CD14-positive monocyte (primary cell): ENCODE measurements at regions not wholly inside any gene's neighbourhood (a gene's known extent, or its start where the extent isn't known, plus 50 kb on each side); places are given as distances from the start of the nearest gene placed in this dataset.

Experiments
- DNase-seq, 3 donors: peaks; one replicate each; pipeline ENCODE4 v3.0.0-alpha.2; 2011 to 2022
- H2AFZ ChIP-seq: 2 replicates; pipeline ENCODE4 v1.6.0; 2012; ENCODE audit warnings: mild to moderate bottlenecking, low read depth, low read length, inconsistent platforms; ENCODE audit not compliant: insufficient read depth, poor library complexity, severe bottlenecking
- H3K27ac ChIP-seq, 2 donors: 1 replicate in 1 of 2; 2 replicates in 1 of 2; pipeline ENCODE4 v1.5.1; 2012 to 2013; ENCODE audit warnings: low read length in 2 of 2, control low read depth in 1 of 2, inconsistent platforms in 1 of 2, low read depth in 1 of 2, mild to moderate bottlenecking in 1 of 2
- H3K27me3 ChIP-seq, 2 donors: one replicate each; pipeline versions ENCODE4 v1.6.0 to v1.6.1; 2011 to 2013; ENCODE audit warnings: low read length in 2 of 2; ENCODE audit not compliant: control insufficient read depth in 2 of 2, insufficient read depth in 2 of 2
- H3K36me3 ChIP-seq, 2 donors: replicated peaks in 1 of 2; 1 replicate in 1 of 2; 2 replicates in 1 of 2; pipeline versions ENCODE4 v1.5.1 to v1.6.1; 2012 to 2013; ENCODE audit warnings: low read length in 2 of 2, control low read depth in 1 of 2, inconsistent platforms in 1 of 2, mild to moderate bottlenecking in 1 of 2; ENCODE audit not compliant: insufficient read depth in 2 of 2, control insufficient read depth in 1 of 2
- H3K4me1 ChIP-seq, 2 donors: 1 replicate in 1 of 2; 2 replicates in 1 of 2; pipeline versions ENCODE4 v1.5.1 to v1.6.1; 2012 to 2013; ENCODE audit warnings: low read length in 2 of 2, control low read depth in 1 of 2, inconsistent platforms in 1 of 2, mild to moderate bottlenecking in 1 of 2, moderate library complexity in 1 of 2; ENCODE audit not compliant: insufficient read depth in 2 of 2, control insufficient read depth in 1 of 2
- H3K4me2 ChIP-seq: replicated peaks from 2 replicates; pipeline ENCODE3; 2012; ENCODE audit warnings: low read length, moderate library complexity, mild to moderate bottlenecking; ENCODE audit not compliant: poor library complexity, severe bottlenecking; ENCODE audit errors: extremely low read depth
- H3K4me3 ChIP-seq, 3 experiments: fragments of 200-600 bp in 1 of 3; sonication (generic) in 1 of 3; replicated peaks in 1 of 3; 1 replicate in 2 of 3; 2 replicates in 1 of 3; pipeline ENCODE4 v1.5.1; 2011 to 2013; ENCODE audit warnings: low read length in 3 of 3, mild to moderate bottlenecking in 3 of 3, control low read depth in 2 of 3, low read depth in 2 of 3, inconsistent platforms in 1 of 3, moderate library complexity in 1 of 3
- H3K79me2 ChIP-seq: 2 replicates; pipeline ENCODE4 v1.6.0; 2012; ENCODE audit warnings: mild to moderate bottlenecking, control low read depth, inconsistent platforms, low read length, moderate library complexity; ENCODE audit not compliant: insufficient read depth
- H3K9ac ChIP-seq: 2 replicates; pipeline ENCODE4 v1.6.0; 2017; ENCODE audit warnings: low read length, mild to moderate bottlenecking; ENCODE audit not compliant: insufficient read depth, poor library complexity, severe bottlenecking
- H3K9me3 ChIP-seq, 2 donors: replicated peaks in 1 of 2; 1 replicate in 1 of 2; 2 replicates in 1 of 2; pipeline versions ENCODE4 v1.5.1 to v1.6.1; 2012 to 2013; ENCODE audit warnings: low read length in 2 of 2, control low read depth in 1 of 2; ENCODE audit not compliant: control insufficient read depth in 1 of 2, insufficient read depth in 1 of 2
- H4K20me1 ChIP-seq: 2 replicates; pipeline ENCODE4 v1.6.0; 2012; ENCODE audit warnings: mild to moderate bottlenecking, low read length, control low read depth, moderate library complexity; ENCODE audit not compliant: insufficient read depth
- H3K27ac Mint-ChIP-seq, 7 donors: one replicate each; pipeline ENCODE4 v1.8.0; 2020; ENCODE audit warnings: mild to moderate bottlenecking in 7 of 7, mixed read lengths in 7 of 7, moderate library complexity in 6 of 7, inconsistent platforms in 2 of 7
- H3K27me3 Mint-ChIP-seq, 3 donors: one replicate each; pipeline ENCODE4 v1.8.0; 2021 to 2022; ENCODE audit warnings: low read depth in 3 of 3, mild to moderate bottlenecking in 3 of 3, mixed read lengths in 3 of 3, moderate library complexity in 3 of 3, inconsistent platforms in 1 of 3
- H3K36me3 Mint-ChIP-seq, 2 donors: one replicate each; pipeline ENCODE4 v1.8.0; 2020; ENCODE audit warnings: mixed read lengths in 2 of 2, inconsistent platforms in 1 of 2, mild to moderate bottlenecking in 1 of 2
- H3K4me1 Mint-ChIP-seq: one replicate; pipeline ENCODE4 v1.8.0; 2020; ENCODE audit warnings: mild to moderate bottlenecking, mixed read lengths
- H3K4me3 Mint-ChIP-seq, 2 donors: one replicate each; pipeline ENCODE4 v1.8.0; 2020; ENCODE audit warnings: mild to moderate bottlenecking in 2 of 2, mixed read lengths in 2 of 2, moderate library complexity in 1 of 2
- H3K9me3 Mint-ChIP-seq, 7 donors: one replicate each; pipeline ENCODE4 v1.8.0; 2020 to 2022; ENCODE audit warnings: mixed read lengths in 7 of 7, mild to moderate bottlenecking in 6 of 7, moderate library complexity in 6 of 7, inconsistent platforms in 2 of 7
- CTCF ChIP-seq: fragments of 200-600 bp; IDR thresholded peaks from one replicate; pipeline ENCODE4 v1.8.0; 2022; ENCODE audit warnings: antibody characterized with exemption, mild to moderate bottlenecking
- WGBS: methylation state at CpG from one replicate; pipeline ENCODE4 v1.1.5; 2013; ENCODE audit warnings: missing lambda C conversion rate; ENCODE audit not compliant: insufficient coverage; 5-methylcytosine and 5-hydroxymethylcytosine counted together
- intact Hi-C, 2 donors: fragments of 100-400 bp; cut with micrococcal nuclease; formaldehyde crosslinking; loops; one replicate each; pipeline versions ENCODE4 v1.15.0 to v1.15.1; 2023

GRCh38 chr18:3394648-3395047 lies 55.3 kb upstream of the TGIF1 start:
- Histone ChIP-seq H3K79me2 (no peaks in the 10 kb centered on the region), H3K9ac (no peak overlapping the region), H3K27me3 (no peaks in the 10 kb centered on the region), H2AFZ (no peak overlapping the region), H3K4me2 (no peak overlapping the region), H4K20me1 (no peaks in the 10 kb centered on the region), H3K4me1 (no peaks in the 10 kb centered on the region), H3K27ac (no peak overlapping the region), H3K36me3 (no peaks in the 10 kb centered on the region), H3K4me3 (no peak overlapping the region), H3K9me3 (peaks cover 14 to 20% of the 10 kb centered on the region in 2 donors)
- TF ChIP-seq CTCF, result no peak
- Mint-ChIP-seq H3K36me3 (no peaks in the 10 kb centered on the region), H3K4me3 (no peak overlapping the region), H3K4me1 (no peaks in the 10 kb centered on the region), H3K27ac (no peak overlapping the region), H3K27me3 (peaks cover 0 to 2% (median 2%) of the 10 kb centered on the region in 3 donors), H3K9me3 (peaks cover 14 to 28% (median 20%) of the 10 kb centered on the region in 7 donors)
- WGBS, result 97% methylated on average over 4 of the region's 5 CpGs
- DNase-seq, result no peak
- intact Hi-C loops, result no loop called here

DNA sequence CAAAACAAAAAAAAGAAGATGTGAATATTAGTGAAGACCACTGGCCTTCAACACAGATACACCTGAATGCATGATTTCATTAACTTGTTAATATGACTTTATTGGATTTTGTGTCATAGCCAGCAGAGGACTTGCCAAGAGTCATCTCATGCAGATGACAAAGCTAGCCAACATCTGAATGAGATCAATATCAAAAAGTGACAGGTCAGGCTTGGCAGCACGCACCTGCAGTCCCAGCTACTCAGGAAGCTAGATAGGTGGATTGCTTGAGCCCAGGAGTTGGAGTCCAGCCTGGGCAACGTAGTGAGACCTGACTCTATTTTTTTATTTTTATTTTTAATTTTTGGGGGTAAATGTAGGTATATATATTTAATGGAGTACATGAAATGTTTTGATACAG lies 54.5 kb upstream of the TGIF1 start:
- Mint-ChIP-seq H3K27ac (no peak overlapping the region), H3K36me3 (no peaks in the 10 kb centered on the region), H3K4me3 (no peak overlapping the region), H3K27me3 (peaks cover 0 to 2% (median 0%) of the 10 kb centered on the region in 3 donors), H3K9me3 (peaks cover 10 to 21% (median 14%) of the 10 kb centered on the region in 7 donors), H3K4me1 (no peaks in the 10 kb centered on the region)
- WGBS, result 100% methylated on average over 1 of the region's 2 CpGs
- H3K4me3 ChIP-seq, result no peak overlapping the region
- no peak overlapping the region for H3K9ac ChIP-seq
- no peak overlapping the region for H2AFZ ChIP-seq
- intact Hi-C loops, result no loop called here
- H3K4me2 ChIP-seq, result no peak overlapping the region
- no peaks in the 10 kb centered on the region for H3K36me3 ChIP-seq
- no peaks in the 10 kb centered on the region for H3K4me1 ChIP-seq
- H3K27me3 ChIP-seq, result no peaks in the 10 kb centered on the region
- no peak for DNase-seq
- H4K20me1 ChIP-seq, result no peaks in the 10 kb centered on the region
- H3K27ac ChIP-seq, result no peak overlapping the region
- TF ChIP-seq CTCF, result no peak
- H3K9me3 ChIP-seq, result peaks cover 8 to 14% of the 10 kb centered on the region in 2 donors
- no peaks in the 10 kb centered on the region for H3K79me2 ChIP-seq
